ENCODE measurements at regions not wholly inside any gene's neighbourhood (a gene's known extent, or its start where the extent isn't known, plus 50 kb on each side); places are given as distances from the start of the nearest gene placed in this dataset.

- in situ Hi-C loops (cut with HindIII; ENCODE audit: low sequenced_read_pairs), result no loop called here
Measured at GRCh38 chr17:36661047-36661666, 59.8 kb downstream of the MRM1 start.

GRCh38 chr17:36661688-36662087 is 60.3 kb downstream of the MRM1 start:
- in situ Hi-C loops (cut with HindIII; ENCODE audit: low sequenced_read_pairs), result no loop called here

GRCh38 chr17:36665417-36665816 is 64.0 kb downstream of the MRM1 start:
- in situ Hi-C loops (cut with HindIII; ENCODE audit: low sequenced_read_pairs), result no loop called here

GRCh38 chr17:36667922-36668321 is 66.5 kb downstream of the MRM1 start:
- in situ Hi-C loops (cut with HindIII; ENCODE audit: low sequenced_read_pairs), result no loop called here

GRCh38 chr17:36668824-36669223 is 67.4 kb downstream of the MRM1 start:
- in situ Hi-C loops (cut with HindIII; ENCODE audit: low sequenced_read_pairs), result no loop called here

GRCh38 chr17:36671144-36671543 is 69.8 kb downstream of the MRM1 start:
- in situ Hi-C loops (cut with HindIII; ENCODE audit: low sequenced_read_pairs), result no loop called here

- in situ Hi-C loops (cut with HindIII; ENCODE audit: low sequenced_read_pairs), result no loop called here
Measured at GRCh38 chr17:36672403-36672918, 71.1 kb downstream of the MRM1 start.

- in situ Hi-C loops (cut with HindIII; ENCODE audit: low sequenced_read_pairs), result no loop called here
Measured at GRCh38 chr17:36673068-36673467, 71.7 kb downstream of the MRM1 start.

- in situ Hi-C loops (cut with HindIII; ENCODE audit: low sequenced_read_pairs), result no loop called here
Measured at GRCh38 chr17:36673637-36674277, 72.4 kb downstream of the MRM1 start.

GRCh38 chr17:36674278-36674650 is 72.9 kb downstream of the MRM1 start:
- in situ Hi-C loops (cut with HindIII; ENCODE audit: low sequenced_read_pairs), result no loop called here

GRCh38 chr17:36675250-36675649 is 73.9 kb downstream of the MRM1 start:
- in situ Hi-C loops (cut with HindIII; ENCODE audit: low sequenced_read_pairs), result no loop called here

- in situ Hi-C loops (cut with HindIII; ENCODE audit: low sequenced_read_pairs), result no loop called here
Measured at GRCh38 chr17:36675786-36676185, 74.4 kb downstream of the MRM1 start.

- in situ Hi-C loops (cut with HindIII; ENCODE audit: low sequenced_read_pairs), result no loop called here
Measured at GRCh38 chr17:36679815-36680467, 78.6 kb downstream of the MRM1 start.

GRCh38 chr17:36680701-36681202 is 79.4 kb downstream of the MRM1 start:
- in situ Hi-C loops (cut with HindIII; ENCODE audit: low sequenced_read_pairs), result no loop called here

- in situ Hi-C loops (cut with HindIII; ENCODE audit: low sequenced_read_pairs), result no loop called here
Measured at GRCh38 chr17:36682773-36683172, 81.4 kb downstream of the MRM1 start.

GRCh38 chr17:36683387-36683786 is 82.0 kb downstream of the MRM1 start:
- in situ Hi-C loops (cut with HindIII; ENCODE audit: low sequenced_read_pairs), result no loop called here

- in situ Hi-C loops (cut with HindIII; ENCODE audit: low sequenced_read_pairs), result no loop called here
Measured at GRCh38 chr17:36684134-36684533, 82.8 kb downstream of the MRM1 start.

- in situ Hi-C loops (cut with HindIII; ENCODE audit: low sequenced_read_pairs), result loop anchor here (5.0 kb wide), 2 partner anchors 39 to 66 kb away; no protein-coding TSS in a partner anchor
Measured at GRCh38 chr17:36686123-36686669, 84.8 kb downstream of the MRM1 start.

- in situ Hi-C loops (cut with HindIII; ENCODE audit: low sequenced_read_pairs), result loop anchor here (5.0 kb wide), 2 partner anchors 40 to 65 kb away; no protein-coding TSS in a partner anchor
Measured at GRCh38 chr17:36687736-36688135, 86.4 kb downstream of the MRM1 start.

GRCh38 chr17:36689089-36689667 is 87.8 kb downstream of the MRM1 start:
- in situ Hi-C loops (cut with HindIII; ENCODE audit: low sequenced_read_pairs), result loop anchor here (5.0 kb wide), 2 partner anchors 42 to 63 kb away; no protein-coding TSS in a partner anchor

- in situ Hi-C loops (cut with HindIII; ENCODE audit: low sequenced_read_pairs), result no loop called here
Measured at GRCh38 chr17:36690190-36690589, 88.8 kb downstream of the MRM1 start.
